Ascending aorta (tissue), 2 donors: ENCODE measurements at regions not wholly inside any gene's neighbourhood (a gene's known extent, or its start where the extent isn't known, plus 50 kb on each side); places are given as distances from the start of the nearest gene placed in this dataset.

Source experiments
- DNase-seq, 2 donors: peaks; one replicate each; pipeline ENCODE4 v3.0.0-alpha.2; 2019; ENCODE audit warnings: low spot score in 2 of 2
- H3K27ac ChIP-seq, 2 donors: fragments of 200-600 bp; sonication (generic); one replicate each; pipeline ENCODE4 v1.5.1; 2016 to 2017; ENCODE audit warnings: mild to moderate bottlenecking in 1 of 2
- H3K27me3 ChIP-seq: fragments of 200-600 bp; sonication (generic); one replicate; pipeline ENCODE4 v1.5.1; 2017
- H3K36me3 ChIP-seq, 2 donors: fragments of 200-600 bp; sonication (generic); one replicate each; pipeline ENCODE4 v1.5.1; 2016
- H3K4me1 ChIP-seq, 2 donors: fragments of 200-600 bp; sonication (generic); one replicate each; pipeline ENCODE4 v1.5.1; 2016 to 2017; ENCODE audit warnings: mild to moderate bottlenecking in 1 of 2
- H3K4me3 ChIP-seq, 2 donors: fragments of 200-600 bp; sonication (generic); one replicate each; pipeline ENCODE4 v1.5.1; 2016 to 2017; ENCODE audit warnings: mild to moderate bottlenecking in 1 of 2
- H3K9me3 ChIP-seq, 2 donors: fragments of 200-600 bp; sonication (generic); one replicate each; pipeline ENCODE4 v1.5.1; 2016
- intact Hi-C: fragments of 100-400 bp; cut with DNase I; formaldehyde crosslinking; loops from one replicate; pipeline ENCODE4 v1.15.1; 2023
- TF ChIP-seq, protein P1 (sequence below), 3 experiments: fragments of 200-600 bp in 2 of 3; fragments of 450-650 bp in 1 of 3; sonication (generic) in 2 of 3; IDR thresholded peaks; one replicate each; pipeline ENCODE4 v1.5.1; 2016 to 2019; ENCODE audit warnings: antibody characterized with exemption in 3 of 3, mild to moderate bottlenecking in 1 of 3, moderate library complexity in 1 of 3

DNA sequence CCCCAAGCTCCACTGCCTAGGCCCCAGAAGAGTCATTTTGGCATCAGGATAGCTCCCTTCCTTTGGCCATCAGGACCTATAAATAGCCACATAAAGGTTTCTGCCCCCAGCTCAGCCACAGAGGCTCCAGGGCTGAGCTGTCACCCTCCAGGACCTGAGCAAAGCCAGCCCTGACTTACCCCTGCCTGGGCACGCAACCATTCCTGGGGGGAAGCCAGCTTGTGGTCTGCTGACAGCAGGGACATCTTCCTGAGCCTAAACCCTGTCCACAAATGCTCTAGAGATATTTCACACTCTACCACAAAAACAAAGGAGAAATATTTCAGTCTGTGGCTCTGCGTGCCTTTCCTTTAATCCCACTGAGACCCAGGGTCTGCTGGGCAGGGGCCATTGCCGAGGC, 123.7 kb upstream of the CCL2 start:
- TF ChIP-seq, protein P1, sequence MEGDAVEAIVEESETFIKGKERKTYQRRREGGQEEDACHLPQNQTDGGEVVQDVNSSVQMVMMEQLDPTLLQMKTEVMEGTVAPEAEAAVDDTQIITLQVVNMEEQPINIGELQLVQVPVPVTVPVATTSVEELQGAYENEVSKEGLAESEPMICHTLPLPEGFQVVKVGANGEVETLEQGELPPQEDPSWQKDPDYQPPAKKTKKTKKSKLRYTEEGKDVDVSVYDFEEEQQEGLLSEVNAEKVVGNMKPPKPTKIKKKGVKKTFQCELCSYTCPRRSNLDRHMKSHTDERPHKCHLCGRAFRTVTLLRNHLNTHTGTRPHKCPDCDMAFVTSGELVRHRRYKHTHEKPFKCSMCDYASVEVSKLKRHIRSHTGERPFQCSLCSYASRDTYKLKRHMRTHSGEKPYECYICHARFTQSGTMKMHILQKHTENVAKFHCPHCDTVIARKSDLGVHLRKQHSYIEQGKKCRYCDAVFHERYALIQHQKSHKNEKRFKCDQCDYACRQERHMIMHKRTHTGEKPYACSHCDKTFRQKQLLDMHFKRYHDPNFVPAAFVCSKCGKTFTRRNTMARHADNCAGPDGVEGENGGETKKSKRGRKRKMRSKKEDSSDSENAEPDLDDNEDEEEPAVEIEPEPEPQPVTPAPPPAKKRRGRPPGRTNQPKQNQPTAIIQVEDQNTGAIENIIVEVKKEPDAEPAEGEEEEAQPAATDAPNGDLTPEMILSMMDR (IDR thresholded peaks at IDR 0.05), result no peak
- H3K4me1 ChIP-seq, result no peaks in the 10 kb centered on the region
- DNase-seq, result no peak

DNA sequence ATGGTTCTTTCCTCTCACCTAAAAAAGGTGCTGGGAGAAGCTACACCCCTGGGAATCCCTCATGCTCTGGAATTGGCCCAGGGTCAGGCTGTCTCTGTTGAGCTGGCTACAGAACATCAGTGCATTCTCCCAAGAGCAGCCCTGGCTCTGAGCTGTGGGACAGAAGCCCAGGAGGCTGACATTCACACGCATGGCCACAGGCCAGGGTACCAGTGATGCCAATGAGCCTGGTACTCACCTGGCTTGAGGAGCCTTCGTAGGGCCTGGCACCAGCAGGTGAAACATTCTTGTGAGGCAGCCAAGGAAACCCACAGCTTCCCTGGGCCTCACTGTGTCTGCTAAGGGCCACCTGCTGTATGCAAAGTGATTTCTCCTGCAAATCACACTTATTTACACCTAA, 121.7 kb upstream of the CCL2 start:
- no peak for DNase-seq
- Histone ChIP-seq H3K4me3 (no peak overlapping the region), H3K36me3 (no peaks in the 10 kb centered on the region), H3K9me3 (no peaks in the 10 kb centered on the region), H3K4me1 (no peaks in the 10 kb centered on the region), H3K27me3 (no peaks in the 10 kb centered on the region), H3K27ac (no peak overlapping the region)
- TF ChIP-seq, protein P1 (IDR thresholded peaks at IDR 0.05), result no peak
- intact Hi-C loops, result no loop called here

More for the DNA sequence above, 123.7 kb upstream of the CCL2 start:
- Histone ChIP-seq H3K4me3 (no peak overlapping the region), H3K27ac (no peak overlapping the region), H3K9me3 (no peaks in the 10 kb centered on the region), H3K36me3 (no peaks in the 10 kb centered on the region), H3K27me3 (no peaks in the 10 kb centered on the region)
- intact Hi-C loops, result no loop called here

DNA sequence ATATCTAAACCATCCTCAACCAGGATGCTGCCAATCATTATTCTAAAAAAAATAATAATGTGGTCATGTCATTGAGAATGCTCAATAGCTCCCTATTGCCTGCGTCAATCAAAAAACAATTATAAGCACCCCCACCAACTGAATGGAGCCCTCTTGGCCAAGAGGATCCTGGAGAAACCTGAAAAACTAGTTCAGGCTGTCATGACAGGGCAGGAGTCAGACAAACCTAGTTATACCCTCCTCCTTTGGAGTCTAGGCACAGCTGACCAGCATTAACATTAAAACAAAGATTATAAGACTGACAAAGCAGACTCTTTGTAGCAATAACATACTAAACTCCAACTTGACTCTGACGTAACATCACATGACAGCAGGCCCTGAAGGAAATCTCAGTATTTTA, 119.2 kb upstream of the CCL2 start:
- TF ChIP-seq, protein P1 (IDR thresholded peaks at IDR 0.05), result no peak
- no peaks in the 10 kb centered on the region for H3K27me3 ChIP-seq
- no peaks in the 10 kb centered on the region for H3K36me3 ChIP-seq
- no peaks in the 10 kb centered on the region for H3K4me1 ChIP-seq
- intact Hi-C loops, result no loop called here
- H3K4me3 ChIP-seq, result no peak overlapping the region
- H3K27ac ChIP-seq, result no peak overlapping the region
- no peaks in the 10 kb centered on the region for H3K9me3 ChIP-seq
- no peak for DNase-seq

DNA sequence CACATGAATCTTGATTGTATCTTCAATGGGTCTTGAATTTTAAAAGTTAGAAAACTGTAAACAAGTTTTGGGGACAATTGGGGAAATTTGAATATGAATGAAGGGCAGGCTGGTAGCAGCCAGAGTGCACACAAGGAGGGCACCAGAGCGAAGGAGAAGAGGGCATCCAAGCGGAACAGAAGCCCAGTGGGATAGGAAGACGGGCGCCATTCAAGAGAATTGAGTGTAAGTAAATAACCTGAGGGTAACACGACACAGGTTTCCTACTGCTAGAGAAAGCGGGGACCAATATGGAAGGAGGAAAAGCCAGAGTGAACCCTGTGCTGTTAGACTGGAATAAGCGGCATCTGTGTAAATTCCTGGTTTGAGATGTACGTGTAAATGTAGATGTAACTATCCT, 115.1 kb upstream of the CCL2 start:
- no peaks in the 10 kb centered on the region for H3K4me1 ChIP-seq
- H3K4me3 ChIP-seq, result no peak overlapping the region
- TF ChIP-seq, protein P1 (IDR thresholded peaks at IDR 0.05), result no peak
- H3K36me3 ChIP-seq, result no peaks in the 10 kb centered on the region
- no peaks in the 10 kb centered on the region for H3K9me3 ChIP-seq
- no peaks in the 10 kb centered on the region for H3K27me3 ChIP-seq
- intact Hi-C loops, result no loop called here
- no peak overlapping the region for H3K27ac ChIP-seq
- DNase-seq, result no peak

DNA sequence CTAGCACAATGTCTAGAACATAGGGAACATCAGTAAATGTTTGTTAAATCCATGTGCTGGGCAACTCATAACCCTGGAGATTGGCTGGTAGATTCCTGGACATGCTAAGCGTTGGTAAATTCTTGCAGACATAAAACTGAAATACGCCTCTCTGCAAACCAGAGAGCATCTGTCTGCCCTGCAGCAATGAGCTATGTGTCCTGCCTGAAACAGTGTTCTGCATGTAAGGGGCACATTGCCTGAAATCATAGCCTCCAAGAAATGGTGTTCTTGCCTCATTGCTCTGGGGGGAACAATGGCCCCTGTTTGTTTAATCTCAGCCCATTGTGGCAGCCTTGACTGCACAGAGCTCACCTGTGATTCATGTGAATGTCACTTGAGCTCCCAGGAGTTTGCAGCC, 113.5 kb upstream of the CCL2 start:
- no peaks in the 10 kb centered on the region for H3K27me3 ChIP-seq
- intact Hi-C loops, result no loop called here
- TF ChIP-seq, protein P1 (IDR thresholded peaks at IDR 0.05), result no peak
- H3K27ac ChIP-seq, result no peak overlapping the region
- no peak for DNase-seq
- H3K4me3 ChIP-seq, result no peak overlapping the region
- H3K9me3 ChIP-seq, result no peaks in the 10 kb centered on the region
- no peaks in the 10 kb centered on the region for H3K36me3 ChIP-seq
- no peaks in the 10 kb centered on the region for H3K4me1 ChIP-seq

DNA sequence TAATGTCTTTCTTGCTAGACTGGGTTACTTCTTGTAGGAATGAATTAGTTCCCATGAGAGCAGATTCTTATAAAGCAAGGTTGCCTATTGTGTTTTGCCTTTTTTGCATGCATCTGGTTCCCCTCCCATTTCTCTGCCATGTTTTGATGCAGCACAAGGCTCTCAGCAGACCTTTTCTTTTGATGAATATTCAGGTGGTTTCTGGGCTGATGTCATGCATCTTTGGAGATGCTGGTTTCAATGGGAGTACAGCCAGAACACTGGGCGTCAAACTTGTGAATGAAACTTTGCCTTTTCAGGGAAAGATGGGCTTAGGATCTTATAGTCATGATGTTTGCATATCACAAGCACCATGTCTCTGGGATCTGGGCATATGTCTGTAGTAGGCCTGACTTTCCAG, 111.7 kb upstream of the CCL2 start:
- no peaks in the 10 kb centered on the region for H3K9me3 ChIP-seq
- TF ChIP-seq, protein P1 (IDR thresholded peaks at IDR 0.05), result no peak
- no peak overlapping the region for H3K4me3 ChIP-seq
- H3K4me1 ChIP-seq, result no peaks in the 10 kb centered on the region
- no peak overlapping the region for H3K27ac ChIP-seq
- DNase-seq, result no peak
- no peaks in the 10 kb centered on the region for H3K27me3 ChIP-seq
- no peaks in the 10 kb centered on the region for H3K36me3 ChIP-seq
- intact Hi-C loops, result no loop called here
